Endothelial cell (in vitro differentiated cells): ENCODE measurements at regions not wholly inside any gene's neighbourhood (a gene's known extent, or its start where the extent isn't known, plus 50 kb on each side); places are given as distances from the start of the nearest gene placed in this dataset.

ENCODE experiments used
- DNase-seq: peaks from one replicate; pipeline ENCODE4 v3.0.0; 2021; ENCODE audit warnings: low spot score
- H3K27ac Mint-ChIP-seq: one replicate; pipeline ENCODE4 v1.8.0; 2021; ENCODE audit warnings: mixed read lengths, inconsistent platforms; ENCODE audit not compliant: unreplicated experiment
- H3K27me3 Mint-ChIP-seq: one replicate; pipeline ENCODE4 v1.8.0; 2021; ENCODE audit warnings: mild to moderate bottlenecking, moderate library complexity, mixed read lengths, inconsistent platforms; ENCODE audit not compliant: unreplicated experiment
- H3K36me3 Mint-ChIP-seq: one replicate; pipeline ENCODE4 v1.8.0; 2021; ENCODE audit warnings: mild to moderate bottlenecking, low read depth, mixed read lengths, inconsistent platforms; ENCODE audit not compliant: unreplicated experiment
- H3K4me1 Mint-ChIP-seq: one replicate; pipeline ENCODE4 v1.8.0; 2021; ENCODE audit warnings: mild to moderate bottlenecking, mixed read lengths, inconsistent platforms; ENCODE audit not compliant: unreplicated experiment
- H3K4me3 Mint-ChIP-seq: one replicate; pipeline ENCODE4 v1.8.0; 2021; ENCODE audit warnings: mild to moderate bottlenecking, mixed read lengths, inconsistent platforms; ENCODE audit not compliant: unreplicated experiment
- H3K9me3 Mint-ChIP-seq: one replicate; pipeline ENCODE4 v1.8.0; 2021; ENCODE audit warnings: mixed read lengths, inconsistent platforms; ENCODE audit not compliant: unreplicated experiment
- TF ChIP-seq, protein P1 (sequence below): fragments of 200-600 bp; sonication (generic); IDR thresholded peaks from one replicate; pipeline ENCODE4 v1.5.0; 2021; ENCODE audit warnings: antibody characterized with exemption; ENCODE audit not compliant: unreplicated experiment

DNA sequence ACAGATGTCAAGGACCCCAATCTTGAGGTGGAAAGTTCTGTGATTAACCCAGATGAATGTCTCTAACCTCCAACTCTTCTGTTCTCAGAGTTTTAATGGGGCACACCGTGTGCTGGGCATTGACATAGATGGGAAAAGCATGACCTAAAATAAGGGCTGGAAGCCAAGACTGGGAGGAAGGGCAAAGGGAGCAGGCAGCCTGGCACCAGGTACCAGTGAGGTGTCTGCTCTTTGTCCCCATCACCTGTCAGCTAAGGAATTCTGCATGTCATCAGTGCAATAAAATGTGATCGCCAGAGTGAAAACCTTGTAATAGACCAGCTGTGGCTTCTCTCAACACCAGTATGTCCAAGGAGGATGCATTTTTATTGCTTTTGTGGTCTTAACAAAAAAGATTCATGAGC is 143.5 kb upstream of the TPM1 start:
- Mint-ChIP-seq H3K9me3 (no peaks in the 10 kb centered on the region), H3K27ac (no peak overlapping the region), H3K36me3 (no peaks in the 10 kb centered on the region), H3K27me3 (peaks cover 1% of the 10 kb centered on the region), H3K4me3 (no peak overlapping the region), H3K4me1 (peaks cover 44% of the 10 kb centered on the region)
- TF ChIP-seq, protein P1, sequence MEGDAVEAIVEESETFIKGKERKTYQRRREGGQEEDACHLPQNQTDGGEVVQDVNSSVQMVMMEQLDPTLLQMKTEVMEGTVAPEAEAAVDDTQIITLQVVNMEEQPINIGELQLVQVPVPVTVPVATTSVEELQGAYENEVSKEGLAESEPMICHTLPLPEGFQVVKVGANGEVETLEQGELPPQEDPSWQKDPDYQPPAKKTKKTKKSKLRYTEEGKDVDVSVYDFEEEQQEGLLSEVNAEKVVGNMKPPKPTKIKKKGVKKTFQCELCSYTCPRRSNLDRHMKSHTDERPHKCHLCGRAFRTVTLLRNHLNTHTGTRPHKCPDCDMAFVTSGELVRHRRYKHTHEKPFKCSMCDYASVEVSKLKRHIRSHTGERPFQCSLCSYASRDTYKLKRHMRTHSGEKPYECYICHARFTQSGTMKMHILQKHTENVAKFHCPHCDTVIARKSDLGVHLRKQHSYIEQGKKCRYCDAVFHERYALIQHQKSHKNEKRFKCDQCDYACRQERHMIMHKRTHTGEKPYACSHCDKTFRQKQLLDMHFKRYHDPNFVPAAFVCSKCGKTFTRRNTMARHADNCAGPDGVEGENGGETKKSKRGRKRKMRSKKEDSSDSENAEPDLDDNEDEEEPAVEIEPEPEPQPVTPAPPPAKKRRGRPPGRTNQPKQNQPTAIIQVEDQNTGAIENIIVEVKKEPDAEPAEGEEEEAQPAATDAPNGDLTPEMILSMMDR: no peak
- DNase-seq: no peak

DNA sequence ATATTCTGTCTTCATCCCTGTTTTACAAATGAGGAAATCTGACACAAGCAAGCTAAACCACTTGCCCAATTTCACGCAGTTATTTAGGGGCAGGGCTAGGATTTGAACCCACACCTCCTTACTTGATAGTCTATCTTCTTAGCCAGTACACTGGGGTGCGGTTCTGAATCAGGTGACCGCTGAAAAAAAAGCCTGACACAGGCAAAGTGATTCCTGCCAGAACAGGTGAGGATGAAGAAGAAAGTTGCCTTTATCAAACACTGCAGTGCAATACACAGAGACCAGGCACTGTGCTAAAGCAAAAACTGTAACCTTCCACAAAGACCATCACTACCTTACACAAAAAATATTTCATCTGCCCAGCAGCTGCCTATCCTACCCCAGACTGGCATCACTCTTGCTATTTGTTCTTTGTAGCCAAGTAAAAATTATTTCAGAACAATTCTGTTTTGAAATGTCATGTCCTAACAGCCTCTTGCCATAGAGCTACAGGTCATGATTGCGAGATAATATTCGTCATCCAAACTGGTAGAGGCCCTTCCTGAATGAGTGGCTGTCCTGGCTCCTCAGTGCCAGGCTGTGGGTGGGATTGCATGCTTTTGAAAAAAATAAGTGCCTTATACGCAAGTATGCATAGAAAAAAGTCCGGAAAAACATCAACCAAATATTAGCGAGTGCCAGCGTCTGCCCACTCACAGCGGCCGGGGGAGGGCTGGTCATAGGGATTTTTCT is 142.3 kb upstream of the TPM1 start:
- Mint-ChIP-seq H3K27me3 (peaks cover 1% of the 10 kb centered on the region), H3K27ac (peak overlapping the region; percentile 14), H3K36me3 (no peaks in the 10 kb centered on the region), H3K4me1 (peaks cover 37% of the 10 kb centered on the region), H3K9me3 (no peaks in the 10 kb centered on the region), H3K4me3 (no peak overlapping the region)
- DNase-seq: no peak
- TF ChIP-seq, protein P1: no peak

DNA sequence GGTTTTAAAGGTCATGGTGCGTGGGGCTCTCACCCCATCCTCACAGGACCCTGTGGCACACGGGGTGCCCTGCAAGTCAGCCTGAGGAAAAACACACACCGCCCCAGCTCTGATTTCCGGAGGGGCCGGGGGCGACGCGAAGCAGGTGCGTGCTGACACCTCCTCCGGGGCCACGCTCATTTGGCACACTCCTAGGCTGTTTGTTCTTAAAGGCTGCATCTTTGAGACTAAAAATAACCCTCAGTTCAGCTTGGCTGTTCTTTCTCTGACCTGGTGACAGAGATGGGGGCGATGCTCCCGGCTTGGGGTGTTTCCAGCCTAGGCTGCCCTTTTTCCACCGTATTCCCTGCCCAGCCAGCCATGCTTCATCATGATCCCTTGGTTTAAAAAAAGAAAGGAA is 141.5 kb upstream of the TPM1 start:
- no peaks in the 10 kb centered on the region for H3K36me3 Mint-ChIP-seq
- no peak overlapping the region for H3K27ac Mint-ChIP-seq
- DNase-seq: no peak
- TF ChIP-seq, protein P1: no peak
- H3K9me3 Mint-ChIP-seq: no peaks in the 10 kb centered on the region
- H3K4me3 Mint-ChIP-seq: no peak overlapping the region
- H3K4me1 Mint-ChIP-seq: peaks cover 29% of the 10 kb centered on the region
- peaks cover 1% of the 10 kb centered on the region for H3K27me3 Mint-ChIP-seq

DNA sequence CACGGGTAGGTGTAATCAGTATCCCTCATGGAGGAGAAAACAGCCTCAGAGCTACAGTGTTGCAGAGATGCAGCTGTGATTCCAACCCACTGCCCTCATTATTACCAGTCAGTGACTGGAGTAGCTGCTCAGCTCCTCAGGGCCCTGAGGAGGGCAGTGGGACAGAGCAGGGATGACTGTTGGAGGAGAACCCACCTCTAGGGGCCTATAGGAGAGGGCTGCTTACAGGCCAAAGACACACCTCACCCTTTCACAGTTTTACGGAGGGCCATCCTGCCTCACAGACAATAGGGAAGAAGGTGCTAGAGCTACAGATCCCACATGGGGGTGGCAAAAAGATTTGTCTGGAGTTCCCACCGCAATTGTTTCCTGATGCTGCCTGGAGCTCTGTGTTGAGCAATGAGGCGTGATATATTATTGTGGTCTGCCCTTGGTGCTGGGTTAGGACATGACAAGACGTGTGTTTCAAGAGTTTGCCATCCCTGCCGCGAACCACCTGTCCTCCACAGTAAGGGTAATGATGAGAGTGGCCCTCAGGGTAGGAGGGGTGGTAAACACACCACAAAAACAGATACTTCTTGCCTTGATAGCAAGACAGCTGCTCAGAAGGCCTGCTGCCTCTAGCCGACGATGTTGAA is 140.5 kb upstream of the TPM1 start:
- TF ChIP-seq, protein P1: no peak
- Mint-ChIP-seq H3K36me3 (no peaks in the 10 kb centered on the region), H3K4me3 (no peak overlapping the region), H3K4me1 (peaks cover 22% of the 10 kb centered on the region), H3K9me3 (no peaks in the 10 kb centered on the region), H3K27ac (no peak overlapping the region), H3K27me3 (peaks cover 1% of the 10 kb centered on the region)
- DNase-seq: no peak

DNA sequence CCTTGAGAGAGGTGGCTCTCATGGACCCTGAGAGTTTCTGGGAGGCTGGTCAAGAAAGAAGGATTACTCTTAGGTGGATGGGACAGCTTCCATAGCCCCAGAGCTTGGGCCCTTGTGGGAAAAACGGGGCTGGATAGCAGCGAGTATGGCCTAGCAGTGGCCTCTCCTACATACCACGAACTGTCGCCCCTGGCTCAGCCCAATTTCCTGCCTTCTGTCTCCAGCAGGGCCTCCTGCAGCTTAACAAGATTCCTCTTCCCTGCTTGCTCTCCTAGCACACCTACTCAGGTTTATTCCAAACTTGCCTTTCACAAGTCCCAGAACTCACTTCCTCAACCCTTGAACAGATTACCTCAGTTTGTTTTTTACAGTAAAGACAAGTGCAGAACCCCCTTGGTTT is 139.7 kb upstream of the TPM1 start:
- peaks cover 3% of the 10 kb centered on the region for H3K27me3 Mint-ChIP-seq
- no peak overlapping the region for H3K4me3 Mint-ChIP-seq
- peaks cover 17% of the 10 kb centered on the region for H3K4me1 Mint-ChIP-seq
- no peaks in the 10 kb centered on the region for H3K36me3 Mint-ChIP-seq
- no peaks in the 10 kb centered on the region for H3K9me3 Mint-ChIP-seq
- no peak for DNase-seq
- no peak overlapping the region for H3K27ac Mint-ChIP-seq
- TF ChIP-seq, protein P1: no peak
